Activated CD8-positive, alpha-beta memory T cell treated with anti-CD3 and anti-CD28 coated beads for 36 hours (primary cell): ENCODE measurements at regions not wholly inside any gene's neighbourhood (a gene's known extent, or its start where the extent isn't known, plus 50 kb on each side); places are given as distances from the start of the nearest gene placed in this dataset.

ENCODE experiments used
- CTCF ChIA-PET: fragments of 350-600 bp; sonication (Branson Sonifier 250); formaldehyde crosslinking; loops from one replicate; lab custom pipeline; 2021; ENCODE audit warnings: antibody characterized with exemption; lab: Charles Lee
- POLR2A ChIA-PET: fragments of 350-600 bp; sonication (Branson Sonifier 250); formaldehyde crosslinking; loops from one replicate; lab custom pipeline; 2021; ENCODE audit warnings: antibody characterized with exemption; lab: Charles Lee

GRCh38 chr6:137362878-137363804, 131.1 kb downstream of the OLIG3 start:
- ChIA-PET POLR2A (no interaction called here), CTCF (interaction anchor here (0.7 kb wide), 1 partner anchor 32 kb away, joined by 3 read pairs; no protein-coding TSS in a partner anchor)

GRCh38 chr6:137361701-137362100, 132.5 kb downstream of the OLIG3 start:
- POLR2A ChIA-PET, result no interaction called here

GRCh38 chr6:137358273-137358672, 135.9 kb downstream of the OLIG3 start:
- ChIA-PET POLR2A (no interaction called here), CTCF (interaction anchor here (1.6 kb wide), 1 partner anchor 57 kb away, joined by 4 read pairs; no protein-coding TSS in a partner anchor)

More at GRCh38 chr6:137361701-137362100, 132.5 kb downstream of the OLIG3 start:
- CTCF ChIA-PET, result no interaction called here

GRCh38 chr6:137357948-137358266, 136.3 kb downstream of the OLIG3 start:
- ChIA-PET CTCF (interaction anchor here (1.6 kb wide), 1 partner anchor 58 kb away, joined by 4 read pairs; no protein-coding TSS in a partner anchor), POLR2A (no interaction called here)

- ChIA-PET POLR2A (no interaction called here), CTCF (interaction anchor here (1.6 kb wide), 1 partner anchor 58 kb away, joined by 4 read pairs; no protein-coding TSS in a partner anchor)
Measured at GRCh38 chr6:137357263-137357947, 136.8 kb downstream of the OLIG3 start.

GRCh38 chr6:137353842-137354397, 134.7 kb upstream of the IFNGR1 start:
- POLR2A ChIA-PET, result no interaction called here

GRCh38 chr6:137353346-137353745, 134.2 kb upstream of the IFNGR1 start:
- ChIA-PET CTCF (no interaction called here), POLR2A (no interaction called here)

More at GRCh38 chr6:137353842-137354397, 134.7 kb upstream of the IFNGR1 start:
- CTCF ChIA-PET, result no interaction called here

- CTCF ChIA-PET, result no interaction called here
Measured at GRCh38 chr6:137352859-137353258, 133.7 kb upstream of the IFNGR1 start.

GRCh38 chr6:137351890-137352289, 132.7 kb upstream of the IFNGR1 start:
- POLR2A ChIA-PET, result no interaction called here
- CTCF ChIA-PET, result no interaction called here

More at GRCh38 chr6:137352859-137353258, 133.7 kb upstream of the IFNGR1 start:
- POLR2A ChIA-PET, result no interaction called here

- ChIA-PET CTCF (interaction anchor here (0.7 kb wide), 1 partner anchor 1110 kb away, joined by 5 read pairs; no protein-coding TSS in a partner anchor), POLR2A (no interaction called here)
Measured at GRCh38 chr6:137350857-137351256, 131.7 kb upstream of the IFNGR1 start.

GRCh38 chr6:137349856-137350830, 131.0 kb upstream of the IFNGR1 start:
- ChIA-PET POLR2A (interaction anchor here (0.6 kb wide), 2 partner anchors 130 to 203 kb away, joined by 4 to 5 read pairs; no protein-coding TSS in a partner anchor), CTCF (interaction anchor here (0.8 to 1.0 kb wide), 2 partner anchors 8 to 36 kb away, joined by 3 read pairs; no protein-coding TSS in a partner anchor)

GRCh38 chr6:137348777-137349176, 129.6 kb upstream of the IFNGR1 start:
- POLR2A ChIA-PET, result no interaction called here
- CTCF ChIA-PET, result interaction anchor here (0.5 to 1.0 kb wide), 2 partner anchors 34 to 68 kb away, joined by 3 read pairs; no protein-coding TSS in a partner anchor

GRCh38 chr6:137343241-137343640, 124.1 kb upstream of the IFNGR1 start:
- ChIA-PET CTCF (no interaction called here), POLR2A (no interaction called here)

- CTCF ChIA-PET, result interaction anchor here (0.9 to 1.3 kb wide), 4 partner anchors 7 to 75 kb away, joined by 3 to 5 read pairs (median 4); no protein-coding TSS in a partner anchor
- POLR2A ChIA-PET, result no interaction called here
Measured at GRCh38 chr6:137342607-137343190, 123.5 kb upstream of the IFNGR1 start.

GRCh38 chr6:137341681-137342195, 122.6 kb upstream of the IFNGR1 start:
- CTCF ChIA-PET, result interaction anchor here (0.9 to 1.3 kb wide), 6 partner anchors 8 to 76 kb away, joined by 3 to 5 read pairs (median 4); no protein-coding TSS in a partner anchor
- POLR2A ChIA-PET, result no interaction called here

- POLR2A ChIA-PET, result no interaction called here
- CTCF ChIA-PET, result no interaction called here
Measured at GRCh38 chr6:137339929-137340559, 120.9 kb upstream of the IFNGR1 start.

GRCh38 chr6:137334884-137335283, 115.7 kb upstream of the IFNGR1 start:
- CTCF ChIA-PET, result interaction anchor here (0.7 kb wide), 1 partner anchor 80 kb away, joined by 4 read pairs; no protein-coding TSS in a partner anchor

More at GRCh38 chr6:137334884-137335283, 115.7 kb upstream of the IFNGR1 start:
- POLR2A ChIA-PET, result no interaction called here
